ENCODE measurements at regions not wholly inside any gene's neighbourhood (a gene's known extent, or its start where the extent isn't known, plus 50 kb on each side); places are given as distances from the start of the nearest gene placed in this dataset.

DNA sequence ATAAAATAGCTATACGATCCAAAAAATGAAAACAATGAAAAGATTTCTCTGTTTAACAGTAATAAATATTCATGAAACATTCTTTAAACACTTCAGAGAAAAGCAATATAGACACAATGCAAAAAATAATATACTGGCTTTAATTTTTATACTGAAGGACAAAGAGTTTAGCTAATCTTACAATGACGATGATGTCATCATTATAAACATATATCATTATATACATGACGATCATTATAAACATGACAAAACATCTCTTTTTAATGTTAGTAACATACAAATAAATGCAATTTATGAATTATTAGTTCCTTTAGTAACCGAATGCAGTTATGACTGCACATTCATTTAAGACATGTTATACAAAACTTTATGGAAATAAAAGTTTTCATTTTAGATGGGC, 1434.6 kb downstream of the PCDH18 start:
- TF ChIP-seq, protein P1, sequence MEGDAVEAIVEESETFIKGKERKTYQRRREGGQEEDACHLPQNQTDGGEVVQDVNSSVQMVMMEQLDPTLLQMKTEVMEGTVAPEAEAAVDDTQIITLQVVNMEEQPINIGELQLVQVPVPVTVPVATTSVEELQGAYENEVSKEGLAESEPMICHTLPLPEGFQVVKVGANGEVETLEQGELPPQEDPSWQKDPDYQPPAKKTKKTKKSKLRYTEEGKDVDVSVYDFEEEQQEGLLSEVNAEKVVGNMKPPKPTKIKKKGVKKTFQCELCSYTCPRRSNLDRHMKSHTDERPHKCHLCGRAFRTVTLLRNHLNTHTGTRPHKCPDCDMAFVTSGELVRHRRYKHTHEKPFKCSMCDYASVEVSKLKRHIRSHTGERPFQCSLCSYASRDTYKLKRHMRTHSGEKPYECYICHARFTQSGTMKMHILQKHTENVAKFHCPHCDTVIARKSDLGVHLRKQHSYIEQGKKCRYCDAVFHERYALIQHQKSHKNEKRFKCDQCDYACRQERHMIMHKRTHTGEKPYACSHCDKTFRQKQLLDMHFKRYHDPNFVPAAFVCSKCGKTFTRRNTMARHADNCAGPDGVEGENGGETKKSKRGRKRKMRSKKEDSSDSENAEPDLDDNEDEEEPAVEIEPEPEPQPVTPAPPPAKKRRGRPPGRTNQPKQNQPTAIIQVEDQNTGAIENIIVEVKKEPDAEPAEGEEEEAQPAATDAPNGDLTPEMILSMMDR (IDR thresholded peaks at IDR 0.05; ENCODE audit: low read length): no peak
- no peak for TF ChIP-seq EZH2 (IDR thresholded peaks at IDR 0.05; ENCODE audit: borderline replicate concordance, low read length)

Data from OCI-LY1 (cell line).